HepG2 (cell line): ENCODE measurements at regions not wholly inside any gene's neighbourhood (a gene's known extent, or its start where the extent isn't known, plus 50 kb on each side); places are given as distances from the start of the nearest gene placed in this dataset.

ENCODE experiments used
- ATAC-seq: fragments of 200-7000 bp; cut with Tn5 transposase; 3 replicates; pipeline ENCODE4 v1.9.1; 2020; ENCODE audit warnings: mild to moderate bottlenecking, moderate library complexity
- BruUV-seq: library from RNA; stranded (reverse); fragments of 400-500 nt; replicated peaks from 2 replicates; lab custom pipeline; 2021; lab: Mats Ljungman, UMichigan
- CTCF ChIA-PET: fragments of 300-600 bp; formaldehyde crosslinking; extraction: SDS; loops from one replicate; lab custom pipeline; 2021; ENCODE audit warnings: low total read pairs, inconsistent platforms, low intra/inter-chr PET ratio; lab: Yijun Ruan, JAX
- POLR2A ChIA-PET: fragments of 350-600 bp; sonication (Branson Sonifier 250); formaldehyde crosslinking; loops from one replicate; lab custom pipeline; 2020; ENCODE audit warnings: antibody characterized with exemption, inconsistent platforms; lab: Yijun Ruan, JAX
- DNase-seq: peaks from one replicate; pipeline ENCODE4 v3.0.0-alpha.2; 2015; ENCODE audit warnings: low spot score
- FAIRE-seq: peaks from 3 replicates; lab custom pipeline; 2011; peaks lifted over from hg19 to GRCh38; lab: Jason Lieb, UNC
- H2AFZ ChIP-seq: one replicate; pipeline ENCODE4 v1.6.1; 2011; ENCODE audit warnings: low read length, inconsistent platforms
- H3K27ac ChIP-seq: fragments of 300-600 bp; 3 replicates; pipeline ENCODE4 v1.8.0; 2011; ENCODE audit warnings: mixed run types, mild to moderate bottlenecking, mixed read lengths, low read length, inconsistent platforms; ENCODE audit not compliant: insufficient read depth; ENCODE audit errors: extremely low read length
- H3K27me3 ChIP-seq, 2 experiments: fragments of 200-600 bp in 1 of 2; 2 replicates in 1 of 2; 3 replicates in 1 of 2; pipeline versions ENCODE4 v1.6.0 to v1.8.0; 2011; ENCODE audit warnings: low read length in 2 of 2, mild to moderate bottlenecking in 2 of 2, moderate library complexity in 2 of 2, inconsistent platforms in 1 of 2; ENCODE audit not compliant: insufficient read depth in 2 of 2, control insufficient read depth in 1 of 2
- H3K36me3 ChIP-seq, 2 experiments: fragments of 200-600 bp in 1 of 2; replicated peaks in 1 of 2; 2 replicates in 1 of 2; 3 replicates in 1 of 2; pipeline versions ENCODE4 v1.5.1 to v1.8.0; 2011; ENCODE audit warnings: low read length in 2 of 2, inconsistent platforms in 1 of 2; ENCODE audit not compliant: insufficient read depth in 2 of 2, control insufficient read depth in 1 of 2
- H3K4me1 ChIP-seq: 2 replicates; pipeline ENCODE4 v1.5.1; 2012; ENCODE audit warnings: low read length, inconsistent platforms; ENCODE audit not compliant: insufficient read depth
- H3K4me2 ChIP-seq: 2 replicates; pipeline ENCODE4 v1.6.0; 2011; ENCODE audit warnings: low read depth, low read length, inconsistent platforms
- H3K4me3 ChIP-seq, 3 experiments: fragments of 200-600 bp in 1 of 3; sonication (generic), shearing (Covaris generic) in 1 of 3; replicated peaks in 1 of 3; 2 replicates each; pipeline ENCODE4 v1.5.1; 2011 to 2016; ENCODE audit warnings: low read length in 3 of 3, inconsistent platforms in 2 of 3, low read depth in 2 of 3, mild to moderate bottlenecking in 2 of 3, control low read depth in 1 of 3, mixed read lengths in 1 of 3; ENCODE audit not compliant: insufficient read depth in 1 of 3
- H3K79me2 ChIP-seq: one replicate; pipeline ENCODE4 v1.6.1; 2011; ENCODE audit warnings: low read length, inconsistent platforms; ENCODE audit not compliant: insufficient read depth
- H3K9ac ChIP-seq: 2 replicates; pipeline ENCODE4 v1.6.0; 2011; ENCODE audit warnings: mild to moderate bottlenecking, low read depth, low read length, inconsistent platforms; ENCODE audit not compliant: insufficient read depth
- H3K9me3 ChIP-seq: 2 replicates; pipeline ENCODE4 v1.5.1; 2012; ENCODE audit warnings: mild to moderate bottlenecking, low read length
- H4K20me1 ChIP-seq: 2 replicates; pipeline ENCODE4 v1.6.0; 2011; ENCODE audit warnings: inconsistent platforms, mild to moderate bottlenecking, low read length, moderate library complexity; ENCODE audit not compliant: insufficient read depth
- NCOA5 ChIP-seq: sonication (generic); formaldehyde crosslinking; IDR thresholded peaks from 2 replicates; pipeline ENCODE4 v1.4.0; 2020; ENCODE audit warnings: missing genetic modification reagents
- PTBP1 ChIP-seq: fragments of 200-400 bp; formaldehyde crosslinking; IDR thresholded peaks from 2 replicates; pipeline ENCODE4 v1.6.1; 2018; ENCODE audit warnings: low read length, low read depth; ENCODE audit not compliant: poor library complexity, severe bottlenecking
- RNF219 ChIP-seq: sonication (generic); formaldehyde crosslinking; IDR thresholded peaks from 2 replicates; pipeline ENCODE4 v1.5.0; 2020; ENCODE audit warnings: mild to moderate bottlenecking, missing genetic modification reagents
- SIN3A ChIP-seq: IDR thresholded peaks from 2 replicates; pipeline ENCODE4 v1.6.1; 2011; ENCODE audit warnings: low read depth, mild to moderate bottlenecking, control low read depth, low read length, borderline replicate concordance
- SMARCC2 ChIP-seq: fragments of 450-650 bp; IDR thresholded peaks from 2 replicates; pipeline ENCODE4 v1.6.1; 2017; ENCODE audit warnings: antibody characterized with exemption, mild to moderate bottlenecking
- TEAD2 ChIP-seq: sonication (generic); formaldehyde crosslinking; IDR thresholded peaks from 2 replicates; pipeline ENCODE4 v1.9.0; 2021; ENCODE audit warnings: missing genetic modification reagents
- TEAD3 ChIP-seq: optimal IDR thresholded peaks from 2 replicates; pipeline ENCODE3; 2016; ENCODE audit warnings: borderline replicate concordance
- ZNF205 ChIP-seq: IDR thresholded peaks from 2 replicates; pipeline ENCODE4 v1.6.1; 2018; ENCODE audit warnings: missing biosample characterization, missing genetic modification reagents
- ZNF207 ChIP-seq: fragments of 450-650 bp; IDR thresholded peaks from 2 replicates; pipeline ENCODE4 v1.6.1; 2016; ENCODE audit warnings: antibody characterized with exemption, borderline replicate concordance
- ZNF260 ChIP-seq: sonication (generic); formaldehyde crosslinking; IDR thresholded peaks from 2 replicates; pipeline ENCODE4 v1.4.0; 2020; ENCODE audit warnings: missing genetic modification reagents, low read depth, mild to moderate bottlenecking, borderline replicate concordance
- ZNF512B ChIP-seq: sonication (generic); formaldehyde crosslinking; IDR thresholded peaks from 2 replicates; pipeline ENCODE4 v1.5.1; 2020; ENCODE audit warnings: missing genetic modification reagents, mild to moderate bottlenecking, borderline replicate concordance
- WGBS: methylation state at CpG from one replicate; pipeline ENCODE4 v1.1.6; 2017; ENCODE audit warnings: low lambda C conversion rate; 5-methylcytosine and 5-hydroxymethylcytosine counted together
- in situ Hi-C: cut with HindIII; loops from 2 replicates; pipeline ENCODE4 v1.10.0; 2017; ENCODE audit warnings: low pct_unique_long_range_greater_than_20kb; ENCODE audit not compliant: extremely low pct_ligation_motif_present
- intact Hi-C: fragments of 100-400 bp; cut with micrococcal nuclease; formaldehyde crosslinking; loops from one replicate; pipeline ENCODE4 v1.10.0; 2022; ENCODE audit not compliant: unreplicated experiment
- TF ChIP-seq, protein P1 (sequence below): sonication (generic); formaldehyde crosslinking; IDR thresholded peaks from 2 replicates; pipeline ENCODE4 v1.4.0; 2020; ENCODE audit warnings: missing genetic modification reagents

DNA sequence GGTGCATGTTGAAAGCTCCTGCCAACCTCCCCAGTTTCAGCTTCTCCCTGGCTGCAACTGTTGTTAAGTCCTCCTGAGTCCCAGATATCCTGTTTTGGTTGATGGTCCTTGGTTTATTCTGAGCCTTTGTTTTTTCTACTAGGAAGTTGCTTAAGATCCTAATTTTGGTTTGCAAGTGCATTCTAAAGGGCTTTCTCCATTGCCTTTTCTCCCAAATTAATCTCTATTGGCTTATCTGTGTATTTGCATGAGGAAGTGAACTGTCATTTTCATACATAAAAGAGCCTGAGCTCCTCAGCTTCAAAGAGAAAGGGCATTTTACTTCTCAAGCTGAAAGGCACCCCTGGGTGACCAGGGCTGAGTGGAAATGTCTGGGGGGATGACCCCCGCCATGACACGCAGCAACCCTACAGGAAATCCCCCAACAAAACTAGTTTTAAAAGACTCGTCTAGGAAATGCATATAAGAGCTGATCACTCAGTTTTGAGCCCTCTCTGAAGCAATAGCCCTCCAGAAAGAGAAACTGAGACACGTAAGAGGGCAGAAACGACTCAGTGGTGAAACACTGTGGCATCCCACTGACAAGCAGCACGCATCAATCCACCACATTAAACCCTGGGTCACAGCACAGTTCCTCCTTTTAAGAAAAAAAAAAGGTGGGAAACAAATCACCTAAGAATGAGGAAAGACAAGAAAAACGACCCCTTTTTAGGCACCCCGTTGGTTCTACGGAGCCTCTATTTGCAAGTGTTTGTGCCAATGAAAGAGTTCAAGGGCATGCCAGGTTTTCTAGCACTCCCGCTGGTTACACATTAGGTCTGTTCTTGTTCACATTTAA, 140.9 kb downstream of the THBS2 start:
- in situ Hi-C loops = no loop called here

DNA sequence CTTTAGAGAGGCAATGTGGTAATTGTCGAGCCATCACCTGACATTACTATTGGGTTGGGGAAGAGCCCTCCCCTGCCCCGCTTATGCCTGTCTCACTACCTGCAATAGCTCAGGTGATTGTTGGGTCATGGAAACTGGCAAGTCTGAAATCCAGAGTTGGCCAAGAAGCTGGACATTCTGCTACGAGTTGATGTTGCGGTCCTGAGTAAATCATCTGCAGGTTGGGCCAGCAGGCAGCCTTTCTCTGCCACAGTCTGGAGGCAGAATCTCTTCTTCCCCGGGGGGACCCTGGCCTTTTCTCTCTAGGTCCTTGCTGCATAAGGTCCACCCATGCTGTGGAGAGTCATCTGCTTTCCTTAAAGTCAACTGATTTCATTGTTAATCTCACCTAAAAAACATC, 142.4 kb downstream of the THBS2 start:
- no TSS peak for BruUV-seq
- Histone ChIP-seq H3K9ac (no peak overlapping the region), H3K79me2 (no peaks in the 10 kb centered on the region), H4K20me1 (no peaks in the 10 kb centered on the region), H2AFZ (no peak overlapping the region), H3K4me2 (no peak overlapping the region), H3K27me3 (peaks cover 0 to 20% of the 10 kb centered on the region in 2 experiments; a peak in 1 of 5 replicates), H3K4me1 (no peaks in the 10 kb centered on the region), H3K36me3 (no peaks in the 10 kb centered on the region), H3K27ac (no peak overlapping the region), H3K9me3 (no peaks in the 10 kb centered on the region), H3K4me3 (no peak overlapping the region)
- in situ Hi-C loops = no loop called here
- no peak for DNase-seq
- no peak for ATAC-seq
- ChIA-PET CTCF (no interaction called here), POLR2A (no interaction called here)
- WGBS = 0% methylated on average over 5 of the region's 5 CpGs
- no peak for FAIRE-seq
- intact Hi-C loops = no loop called here
- TF ChIP-seq, protein P1, sequence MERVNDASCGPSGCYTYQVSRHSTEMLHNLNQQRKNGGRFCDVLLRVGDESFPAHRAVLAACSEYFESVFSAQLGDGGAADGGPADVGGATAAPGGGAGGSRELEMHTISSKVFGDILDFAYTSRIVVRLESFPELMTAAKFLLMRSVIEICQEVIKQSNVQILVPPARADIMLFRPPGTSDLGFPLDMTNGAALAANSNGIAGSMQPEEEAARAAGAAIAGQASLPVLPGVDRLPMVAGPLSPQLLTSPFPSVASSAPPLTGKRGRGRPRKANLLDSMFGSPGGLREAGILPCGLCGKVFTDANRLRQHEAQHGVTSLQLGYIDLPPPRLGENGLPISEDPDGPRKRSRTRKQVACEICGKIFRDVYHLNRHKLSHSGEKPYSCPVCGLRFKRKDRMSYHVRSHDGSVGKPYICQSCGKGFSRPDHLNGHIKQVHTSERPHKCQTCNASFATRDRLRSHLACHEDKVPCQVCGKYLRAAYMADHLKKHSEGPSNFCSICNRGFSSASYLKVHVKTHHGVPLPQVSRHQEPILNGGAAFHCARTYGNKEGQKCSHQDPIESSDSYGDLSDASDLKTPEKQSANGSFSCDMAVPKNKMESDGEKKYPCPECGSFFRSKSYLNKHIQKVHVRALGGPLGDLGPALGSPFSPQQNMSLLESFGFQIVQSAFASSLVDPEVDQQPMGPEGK (CRISPR knock-in tag) = no peak
- no peak for TF ChIP-seq TEAD2
- TF ChIP-seq RNF219 (CRISPR knock-in tag) = no peak
- TF ChIP-seq SIN3A = no peak
- TF ChIP-seq PTBP1 = no peak
- no peak for TF ChIP-seq ZNF205 (CRISPR knock-in tag)
- no peak for TF ChIP-seq ZNF260 (CRISPR knock-in tag)
- no peak for TF ChIP-seq ZNF207
- no peak for TF ChIP-seq ZNF512B (CRISPR knock-in tag)

More for the DNA sequence above, 140.9 kb downstream of the THBS2 start:
- intact Hi-C loops = no loop called here
- TF ChIP-seq SMARCC2 (no peak), NCOA5 (CRISPR knock-in tag) (no peak), TEAD3 (CRISPR knock-in tag) (no peak)
- BruUV-seq = no TSS peak
- Histone ChIP-seq H2AFZ (no peak overlapping the region), H3K27me3 (peaks cover 0 to 22% of the 10 kb centered on the region in 2 experiments; a peak in 1 of 5 replicates), H3K27ac (no peak overlapping the region), H3K4me2 (no peak overlapping the region), H3K9me3 (no peaks in the 10 kb centered on the region), H3K36me3 (no peaks in the 10 kb centered on the region), H3K4me3 (no peak overlapping the region), H3K79me2 (no peaks in the 10 kb centered on the region), H3K9ac (no peak overlapping the region), H4K20me1 (no peaks in the 10 kb centered on the region), H3K4me1 (no peaks in the 10 kb centered on the region)
- WGBS = 18% methylated on average over 10 of the region's 10 CpGs
- CTCF ChIA-PET = no interaction called here
- FAIRE-seq (no peak), ATAC-seq (no peak), DNase-seq (no peak)
- POLR2A ChIA-PET = no interaction called here
